GM12892 (cell line): ENCODE measurements at regions not wholly inside any gene's neighbourhood (a gene's known extent, or its start where the extent isn't known, plus 50 kb on each side); places are given as distances from the start of the nearest gene placed in this dataset.

ENCODE experiments used
- DNase-seq: peaks from one replicate; pipeline ENCODE4 v3.0.0; 2011; ENCODE audit not compliant: insufficient read length
- FAIRE-seq: peaks from 2 replicates; lab custom pipeline; 2011; peaks lifted over from hg19 to GRCh38; lab: Jason Lieb, UNC
- POLR2A ChIP-seq: IDR thresholded peaks from 2 replicates; pipeline ENCODE4 v1.6.1; 2011; ENCODE audit warnings: low read depth, low read length, control low read depth
- POLR2AphosphoS5 ChIP-seq: IDR thresholded peaks from 2 replicates; pipeline ENCODE4 v1.6.1; 2011; ENCODE audit warnings: low read depth, low read length, control low read depth
- TAF1 ChIP-seq: IDR thresholded peaks from 2 replicates; pipeline ENCODE4 v1.6.1; 2011; ENCODE audit warnings: low read depth, mild to moderate bottlenecking, control low read depth, low read length, borderline replicate concordance

DNA sequence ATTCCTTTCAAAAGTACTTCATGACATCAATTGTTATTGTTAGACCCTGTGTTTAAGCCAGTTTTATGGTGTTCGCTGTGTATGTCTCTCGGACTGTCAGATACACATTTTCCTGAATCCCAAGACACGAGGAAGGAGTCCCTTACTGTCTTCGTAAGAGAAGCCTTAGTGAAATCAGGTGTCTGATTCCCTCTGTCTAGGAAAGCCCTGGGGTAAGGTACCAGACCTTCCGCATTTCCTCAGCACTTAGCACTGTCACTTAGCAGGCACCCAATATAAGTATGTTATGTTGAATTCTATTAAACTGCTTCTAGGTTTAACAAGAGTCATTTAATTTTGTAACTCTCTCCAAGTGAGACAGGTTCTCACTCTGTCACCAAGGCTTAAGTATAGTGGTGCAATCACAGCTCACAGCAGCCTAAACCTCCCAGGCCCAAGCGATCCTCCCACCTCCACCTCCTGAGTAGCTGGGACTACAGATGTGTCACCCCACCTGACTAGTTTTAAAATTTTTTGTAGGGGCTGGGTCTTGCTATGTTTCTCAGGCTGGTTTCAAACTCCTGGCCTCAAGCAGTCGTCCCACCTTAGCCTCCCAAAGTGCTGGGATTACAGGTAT lies 111.0 kb downstream of the BBS10 start:
- DNase-seq (no peak), FAIRE-seq (no peak)
- TF ChIP-seq POLR2A = no peak
- TF ChIP-seq TAF1 = no peak
- TF ChIP-seq POLR2AphosphoS5 = no peak

DNA sequence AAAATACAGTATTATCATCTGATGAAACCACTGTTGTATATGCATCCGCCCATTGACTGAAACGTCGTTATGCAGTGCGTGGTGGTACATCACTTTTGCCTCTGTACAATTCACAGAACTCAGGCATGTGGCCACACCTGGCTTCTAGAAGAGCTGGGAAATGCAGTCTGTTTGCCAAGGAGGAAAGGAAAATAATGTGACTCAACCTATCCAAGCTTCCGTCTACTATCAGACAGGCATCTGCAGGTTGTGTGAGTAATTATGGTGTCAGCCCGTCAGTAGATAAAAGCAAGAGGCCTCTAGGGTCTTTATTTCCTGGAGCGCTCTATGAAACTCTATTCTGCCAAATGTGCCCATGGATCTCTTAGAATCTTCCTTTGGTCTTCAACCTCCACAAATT lies 111.6 kb downstream of the BBS10 start:
- no peak for DNase-seq
- TF ChIP-seq TAF1 (no peak), POLR2AphosphoS5 (no peak), POLR2A (no peak)
- FAIRE-seq = no peak

DNA sequence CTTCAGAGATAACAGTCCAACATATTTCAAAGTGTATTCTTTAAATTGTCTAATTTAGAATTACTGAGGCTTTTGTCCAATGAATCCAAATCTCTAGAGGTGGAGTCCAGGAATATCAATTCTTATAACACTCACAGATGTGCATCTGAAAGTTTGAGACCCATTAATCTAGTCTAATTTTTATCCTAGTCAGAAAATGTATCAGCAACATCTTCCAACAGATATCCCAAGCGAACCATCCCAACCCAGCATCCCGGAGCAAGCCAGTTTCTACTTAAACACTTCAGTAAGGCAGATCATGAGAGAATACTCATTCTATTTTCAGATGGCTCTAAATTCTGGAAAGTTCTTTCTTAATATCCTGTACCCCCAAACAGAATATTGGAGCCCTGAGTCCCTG lies 113.5 kb downstream of the BBS10 start:
- TF ChIP-seq POLR2A (no peak), TAF1 (no peak), POLR2AphosphoS5 (no peak)
- DNase-seq (no peak), FAIRE-seq (no peak)

GRCh38 chr12:76232013-76232412 lies 116.2 kb downstream of the BBS10 start:
- DNase-seq = no peak
- TF ChIP-seq POLR2AphosphoS5 = no peak
- TF ChIP-seq POLR2A = no peak
- no peak for TF ChIP-seq TAF1
- no peak for FAIRE-seq

DNA sequence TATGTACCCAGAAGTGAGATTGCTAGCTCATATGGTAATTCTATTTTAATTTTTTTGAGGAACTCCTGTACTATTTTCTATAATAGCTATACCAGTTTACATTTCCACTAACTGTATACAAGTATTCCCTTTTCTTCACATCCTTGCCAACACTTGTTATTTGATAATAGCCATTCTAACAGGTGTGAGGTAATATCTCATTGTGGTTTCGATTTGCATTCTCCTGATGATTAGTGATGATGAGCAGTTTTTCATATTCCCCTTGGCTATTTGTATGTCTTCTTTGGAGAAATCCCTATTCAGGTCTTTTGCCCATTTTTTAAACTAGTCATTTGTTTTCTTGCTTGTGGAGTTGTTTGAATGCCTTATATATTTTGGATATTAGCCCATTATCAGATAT lies 121.3 kb downstream of the BBS10 start:
- no peak for DNase-seq
- FAIRE-seq = no peak
- no peak for TF ChIP-seq POLR2A
- no peak for TF ChIP-seq POLR2AphosphoS5
- TF ChIP-seq TAF1 = no peak

GRCh38 chr12:76226397-76226796 lies 121.8 kb downstream of the BBS10 start:
- FAIRE-seq (no peak), DNase-seq (no peak)
- no peak for TF ChIP-seq TAF1
- TF ChIP-seq POLR2A = no peak
- TF ChIP-seq POLR2AphosphoS5 = no peak

DNA sequence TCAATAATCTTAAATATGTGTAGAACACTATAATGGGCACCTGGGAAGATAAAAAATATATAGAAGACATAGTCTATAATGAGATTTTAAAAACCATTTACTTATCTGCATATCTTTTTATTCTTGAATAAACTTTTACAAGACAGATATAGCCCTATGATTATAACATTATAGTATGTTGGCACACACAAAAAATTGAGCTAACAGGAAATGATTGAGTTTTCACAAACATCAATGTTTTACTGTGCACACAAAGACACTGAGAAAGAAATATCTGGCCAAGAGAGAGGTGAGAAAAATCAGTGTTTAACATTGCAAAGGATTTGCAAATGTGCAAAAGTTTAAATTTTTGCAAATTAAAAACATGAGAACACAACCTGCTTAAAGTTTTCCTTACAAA lies 124.3 kb downstream of the BBS10 start:
- DNase-seq (no peak), FAIRE-seq (no peak)
- TF ChIP-seq POLR2AphosphoS5 = no peak
- no peak for TF ChIP-seq POLR2A
- TF ChIP-seq TAF1 = no peak

GRCh38 chr12:76220980-76221379 lies 127.2 kb downstream of the BBS10 start:
- FAIRE-seq = no peak
- no peak for TF ChIP-seq POLR2AphosphoS5
- no peak for TF ChIP-seq TAF1
- TF ChIP-seq POLR2A = no peak
- DNase-seq = no peak

- DNase-seq = no peak
- FAIRE-seq = no peak
- TF ChIP-seq POLR2AphosphoS5 (no peak), TAF1 (no peak), POLR2A (no peak)
Measured at GRCh38 chr12:76219806-76220205, 128.4 kb downstream of the BBS10 start.

DNA sequence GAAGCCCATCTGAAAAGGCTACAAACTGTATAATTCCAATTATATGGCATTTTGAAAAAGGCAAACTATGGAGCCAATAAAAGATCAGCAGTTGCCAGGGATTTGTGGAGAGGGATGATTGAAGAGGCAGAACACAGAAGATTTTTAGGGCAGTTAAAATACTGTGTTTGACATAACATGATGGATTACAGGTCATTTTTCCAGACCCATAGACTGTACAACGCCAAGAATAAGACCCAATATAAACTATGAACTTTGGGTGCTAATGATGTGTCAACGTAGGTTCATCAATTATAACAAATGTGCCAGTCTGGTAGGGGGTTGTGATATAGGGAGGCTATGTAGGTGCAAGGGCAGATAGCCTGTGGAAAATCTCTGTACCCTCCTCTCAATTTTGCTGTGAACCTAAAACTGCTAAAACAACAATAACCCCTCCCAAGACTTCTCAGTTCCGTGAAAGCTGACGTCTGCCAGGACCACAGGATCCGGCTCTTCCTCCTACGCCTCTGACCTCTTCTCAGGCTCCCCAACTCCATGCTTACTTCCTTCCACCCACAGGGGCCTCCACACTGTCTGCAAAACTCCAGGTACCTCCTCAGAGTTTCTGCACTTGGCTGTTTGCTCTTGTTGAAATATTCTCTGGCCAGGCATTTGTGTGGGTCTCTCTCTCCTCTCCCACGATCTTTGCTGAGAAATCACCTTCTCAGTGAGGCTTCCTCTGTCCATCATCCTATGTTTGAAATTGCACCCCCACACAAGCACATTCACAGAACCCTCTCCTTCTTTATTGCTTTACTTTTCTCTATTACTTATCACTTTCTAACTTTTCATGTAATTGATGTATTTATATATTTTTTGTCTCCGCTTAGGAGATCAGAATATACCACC lies 131.4 kb downstream of the BBS10 start:
- FAIRE-seq (no peak), DNase-seq (no peak)
- no peak for TF ChIP-seq POLR2AphosphoS5
- no peak for TF ChIP-seq TAF1
- no peak for TF ChIP-seq POLR2A

GRCh38 chr12:76208129-76208528 lies 123.6 kb upstream of the NAP1L1 start:
- no peak for FAIRE-seq
- no peak for DNase-seq
- TF ChIP-seq POLR2AphosphoS5 = no peak
- no peak for TF ChIP-seq POLR2A
- TF ChIP-seq TAF1 = no peak

GRCh38 chr12:76206677-76207072 lies 122.2 kb upstream of the NAP1L1 start:
- TF ChIP-seq POLR2AphosphoS5 (no peak), POLR2A (no peak), TAF1 (no peak)
- DNase-seq = no peak
- FAIRE-seq = no peak
